OCI-LY3 (cell line): ENCODE measurements at regions not wholly inside any gene's neighbourhood (a gene's known extent, or its start where the extent isn't known, plus 50 kb on each side); places are given as distances from the start of the nearest gene placed in this dataset.

Source experiments
- CTCF ChIP-seq: fragments of 200-600, 300-600 bp; sonication (generic); IDR thresholded peaks from 2 replicates; pipeline ENCODE4 v1.5.1; 2014; ENCODE audit warnings: antibody characterized with exemption, low read length, low read depth
- EZH2phosphoT487 ChIP-seq: fragments of 200-600 bp; shearing (Covaris generic); IDR thresholded peaks from 2 replicates; pipeline ENCODE4 v1.6.1; 2018; ENCODE audit warnings: antibody characterized with exemption, mixed run types, low read depth

GRCh38 chr6:22199771-22200170 is 97.1 kb downstream of the PRL start:
- no peak for TF ChIP-seq CTCF
- TF ChIP-seq EZH2phosphoT487, result no peak
